ENCODE measurements at regions not wholly inside any gene's neighbourhood (a gene's known extent, or its start where the extent isn't known, plus 50 kb on each side); places are given as distances from the start of the nearest gene placed in this dataset.
"Not testable (repeated sequence)": the region's sequence is repeated elsewhere in the genome, so short reads cannot be mapped to it uniquely, and the experiment has no call there.

DNA sequence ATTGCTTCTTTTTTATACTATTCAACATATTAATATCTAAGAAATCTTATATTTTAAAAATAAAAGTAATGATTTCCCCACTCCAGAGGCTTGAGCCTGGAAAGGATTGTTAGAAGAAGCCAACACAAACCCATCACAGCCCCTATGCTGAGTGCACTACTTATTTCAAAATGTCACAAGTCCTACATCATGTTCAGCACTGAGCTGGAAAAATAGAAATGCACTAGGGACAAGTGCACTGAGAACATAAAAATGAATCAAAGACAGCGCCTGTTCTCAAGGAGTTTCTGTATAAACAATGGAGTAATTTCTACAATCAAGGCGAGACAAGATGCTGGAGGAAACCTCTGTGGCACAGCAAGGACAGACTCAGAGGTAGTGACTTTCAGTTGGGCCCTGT, 155.0 kb downstream of the TXNL1 start:
- in situ Hi-C loops (cut with MboI; ENCODE audit: low pct_unique_long_range_greater_than_20kb, low sequenced_read_pairs, unreplicated experiment): no loop called here
- no peak for TF ChIP-seq CTCF (IDR thresholded peaks at IDR 0.05; ENCODE audit: extremely low read depth, insufficient read depth, missing control alignments)
- DNase-seq (ENCODE audit: low spot score): no peak

DNA sequence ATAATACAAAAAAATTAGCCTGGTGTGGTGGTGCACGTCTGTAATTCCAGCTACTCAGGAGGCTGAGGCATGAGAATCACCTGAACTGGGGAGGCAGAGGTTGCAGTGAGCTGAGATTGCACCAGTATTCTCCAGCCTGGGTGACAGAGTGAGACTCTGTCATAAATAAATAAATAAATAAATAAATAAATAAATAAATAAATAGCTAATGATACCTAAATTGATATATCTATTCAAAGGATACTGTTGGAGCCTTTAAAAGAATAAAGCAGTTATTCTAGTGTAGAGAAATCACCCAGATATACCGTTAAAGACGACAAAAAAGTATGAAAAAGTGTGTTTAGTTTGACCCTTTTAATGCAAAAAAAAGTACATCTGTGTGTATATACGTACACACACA, 155.6 kb downstream of the TXNL1 start:
- in situ Hi-C loops (cut with MboI; ENCODE audit: low pct_unique_long_range_greater_than_20kb, low sequenced_read_pairs, unreplicated experiment); DNase-seq (ENCODE audit: low spot score): not testable (repeated sequence)

- in situ Hi-C loops (cut with MboI; ENCODE audit: low pct_unique_long_range_greater_than_20kb, low sequenced_read_pairs, unreplicated experiment): no loop called here
- TF ChIP-seq CTCF (IDR thresholded peaks at IDR 0.05; ENCODE audit: extremely low read depth, insufficient read depth, missing control alignments): no peak
- no peak for DNase-seq (ENCODE audit: low spot score)
Measured at GRCh38 chr18:56481751-56482150, 156.6 kb downstream of the TXNL1 start.

DNA sequence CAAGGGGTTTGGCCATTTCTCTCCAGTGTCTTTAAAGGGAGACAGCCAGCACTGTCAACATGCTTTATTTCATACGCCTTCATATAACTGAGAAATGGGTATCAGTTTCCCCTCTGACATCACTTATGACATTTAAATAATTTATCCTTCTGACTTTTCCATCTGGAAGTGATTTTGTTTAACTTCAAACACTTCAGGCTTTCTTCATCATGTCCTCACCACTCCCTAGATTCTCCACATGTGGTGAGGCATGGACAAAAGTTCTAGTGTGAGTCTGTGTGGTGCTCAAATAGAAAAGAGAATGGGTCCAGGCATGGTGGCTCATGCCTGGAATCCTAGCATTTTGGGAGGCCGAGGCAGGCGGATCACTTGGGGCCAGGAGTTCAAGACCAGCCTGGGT, 158.6 kb downstream of the TXNL1 start:
- in situ Hi-C loops (cut with MboI; ENCODE audit: low pct_unique_long_range_greater_than_20kb, low sequenced_read_pairs, unreplicated experiment): no loop called here
- no peak for TF ChIP-seq CTCF (IDR thresholded peaks at IDR 0.05; ENCODE audit: extremely low read depth, insufficient read depth, missing control alignments)
- no peak for DNase-seq (ENCODE audit: low spot score)

DNA sequence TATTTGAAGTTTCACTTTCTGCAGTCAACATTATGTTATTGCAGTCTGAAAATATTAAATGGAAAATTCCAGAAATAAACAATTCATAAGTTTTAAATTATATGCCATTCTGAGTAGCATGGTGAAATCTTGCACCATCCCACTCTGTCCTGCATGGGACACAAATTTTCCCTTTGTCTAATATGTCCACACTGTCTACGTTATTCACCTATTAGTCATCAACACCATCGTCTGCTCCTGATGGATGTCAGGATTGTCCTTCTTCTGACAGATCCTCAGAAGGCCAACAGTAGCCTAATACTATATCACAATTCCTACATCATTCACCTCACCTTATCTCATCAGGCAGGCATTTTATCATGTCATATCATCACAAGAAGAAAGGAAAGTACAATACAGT, 163.1 kb downstream of the TXNL1 start:
- TF ChIP-seq CTCF (IDR thresholded peaks at IDR 0.05; ENCODE audit: extremely low read depth, insufficient read depth, missing control alignments): no peak
- no peak for DNase-seq (ENCODE audit: low spot score)
- in situ Hi-C loops (cut with MboI; ENCODE audit: low pct_unique_long_range_greater_than_20kb, low sequenced_read_pairs, unreplicated experiment): no loop called here

GRCh38 chr18:56473400-56474024, 164.9 kb downstream of the TXNL1 start:
- in situ Hi-C loops (cut with MboI; ENCODE audit: low pct_unique_long_range_greater_than_20kb, low sequenced_read_pairs, unreplicated experiment): no loop called here
- no peak for DNase-seq (ENCODE audit: low spot score)
- TF ChIP-seq CTCF (IDR thresholded peaks at IDR 0.05; ENCODE audit: extremely low read depth, insufficient read depth, missing control alignments): no peak

GRCh38 chr18:56470406-56471351, 167.7 kb downstream of the TXNL1 start:
- TF ChIP-seq CTCF (IDR thresholded peaks at IDR 0.05; ENCODE audit: extremely low read depth, insufficient read depth, missing control alignments): no peak
- in situ Hi-C loops (cut with MboI; ENCODE audit: low pct_unique_long_range_greater_than_20kb, low sequenced_read_pairs, unreplicated experiment): no loop called here

More at GRCh38 chr18:56470406-56471351, 167.7 kb downstream of the TXNL1 start:
- no peak for DNase-seq (ENCODE audit: low spot score)
